ENCODE measurements at regions not wholly inside any gene's neighbourhood (a gene's known extent, or its start where the extent isn't known, plus 50 kb on each side); places are given as distances from the start of the nearest gene placed in this dataset.

GRCh38 chr21:26655460-26655859 lies 82.4 kb upstream of the CYYR1 start:
- no peaks in the 10 kb centered on the region for H3K27me3 ChIP-seq (replicated peaks in 1 of 2; ENCODE audit: control insufficient read depth in 2 of 2, insufficient read depth in 2 of 2, low read length in 1 of 2)
- ChIA-PET RAD21 (ENCODE audit: unreplicated experiment) (no interaction called here), SMC1A (ENCODE audit: uncharacterized antibody, unreplicated experiment) (no interaction called here), CTCF (no interaction called here), POLR2A (no interaction called here)
- no peaks in the 10 kb centered on the region for H3K79me2 ChIP-seq (ENCODE audit: control insufficient read depth, insufficient read depth, low read length)
- H3K27ac ChIP-seq (ENCODE audit: control insufficient read depth, insufficient read depth), result no peak overlapping the region
- in situ Hi-C loops (cut with MboI), result no loop called here
- ATAC-seq, result no peak
- no peak for DNase-seq (ENCODE audit: low read depth, low spot score)
- no peak overlapping the region for H2AFZ ChIP-seq (ENCODE audit: control insufficient read depth, low read depth, low read length)
- H3K4me2 ChIP-seq (ENCODE audit: control insufficient read depth, insufficient read depth), result no peak overlapping the region
- intact Hi-C loops (cut with micrococcal nuclease; ENCODE audit: unreplicated experiment), result no loop called here
- no peaks in the 10 kb centered on the region for H4K20me1 ChIP-seq (ENCODE audit: control insufficient read depth, insufficient read depth)
- TF ChIP-seq NFYB (IDR thresholded peaks at IDR 0.05; ENCODE audit: insufficient read depth, low read depth, low read length) (no peak), ASH2L (IDR thresholded peaks at IDR 0.05; ENCODE audit: borderline replicate concordance, low read depth) (no peak), ZBTB33 (IDR thresholded peaks at IDR 0.05) (no peak), MEF2B (IDR thresholded peaks at IDR 0.05; ENCODE audit: partially characterized antibody, poor library complexity, severe bottlenecking) (no peak), IKZF2 (IDR thresholded peaks at IDR 0.05) (no peak), FOXM1 (IDR thresholded peaks at IDR 0.05; ENCODE audit: low read depth, low read length) (no peak), SKIL (IDR thresholded peaks at IDR 0.05; ENCODE audit: low read depth, poor library complexity, severe bottlenecking) (no peak), RELA (IDR thresholded peaks at IDR 0.05; ENCODE audit: borderline replicate concordance, partially characterized antibody) (no peak), HDAC2 (IDR thresholded peaks at IDR 0.05) (no peak), NRF1 (conservative IDR thresholded peaks at IDR 0.05; ENCODE audit: low read depth, low read length) (no peak), CTCF (IDR thresholded peaks at IDR 0.05 in 2 of 3, conservative IDR thresholded peaks at IDR 0.05 in 1 of 3; ENCODE audit: control insufficient read depth in 2 of 3, extremely low read depth in 1 of 3, insufficient read depth in 1 of 3, low read depth in 3 of 3, low read length in 3 of 3) (no peak), POLR2AphosphoS5 (IDR thresholded peaks at IDR 0.05; ENCODE audit: low read length) (no peak), NKRF (conservative IDR thresholded peaks at IDR 0.05) (no peak), JUNB (IDR thresholded peaks at IDR 0.05) (no peak), SUPT20H (IDR thresholded peaks at IDR 0.05; ENCODE audit: borderline replicate concordance, control insufficient read depth, low read depth, low read length) (no peak)
- no peak overlapping the region for H3K9ac ChIP-seq (ENCODE audit: control insufficient read depth, insufficient read depth, low read length)
- no peaks in the 10 kb centered on the region for H3K4me1 ChIP-seq (ENCODE audit: control insufficient read depth, insufficient read depth, low read length)
- WGBS (ENCODE audit: insufficient coverage, insufficient replicate concordance, low lambda C conversion rate, missing lambda C conversion rate), result 14% methylated on average over 6 of the region's 6 CpGs
- H3K4me3 ChIP-seq, result no peak overlapping the region
- BruUV-seq (replicated peaks), result no TSS peak
- no peak for FAIRE-seq
- no peaks in the 10 kb centered on the region; the same call in 2 of the 3 replicates for H3K9me3 ChIP-seq (replicated peaks; ENCODE audit: control insufficient read depth, insufficient read depth, low read length)
- no peaks in the 10 kb centered on the region for H3K36me3 ChIP-seq (ENCODE audit: control insufficient read depth in 2 of 2, insufficient read depth in 2 of 2, low read length in 1 of 2)

Data from GM12878 (cell line).